ENCODE measurements at regions not wholly inside any gene's neighbourhood (a gene's known extent, or its start where the extent isn't known, plus 50 kb on each side); places are given as distances from the start of the nearest gene placed in this dataset.

GRCh38 chr7:94054130-94054529, 50.0 kb upstream of the BET1 start:
- DNase-seq (ENCODE audit: low spot score): peak; percentile 44
- in situ Hi-C loops (cut with HindIII; ENCODE audit: low sequenced_read_pairs): no loop called here

GRCh38 chr7:94055963-94056362, 51.8 kb upstream of the BET1 start:
- no peak for DNase-seq (ENCODE audit: low spot score)
- in situ Hi-C loops (cut with HindIII; ENCODE audit: low sequenced_read_pairs): no loop called here

- in situ Hi-C loops (cut with HindIII; ENCODE audit: low sequenced_read_pairs): no loop called here
- DNase-seq (ENCODE audit: low spot score): no peak
Measured at GRCh38 chr7:94056796-94057207, 52.6 kb upstream of the BET1 start.

GRCh38 chr7:94057955-94058354, 53.8 kb upstream of the BET1 start:
- no peak for DNase-seq (ENCODE audit: low spot score)
- in situ Hi-C loops (cut with HindIII; ENCODE audit: low sequenced_read_pairs): no loop called here

GRCh38 chr7:94059746-94060145, 55.6 kb upstream of the BET1 start:
- in situ Hi-C loops (cut with HindIII; ENCODE audit: low sequenced_read_pairs): no loop called here
- no peak for DNase-seq (ENCODE audit: low spot score)

- in situ Hi-C loops (cut with HindIII; ENCODE audit: low sequenced_read_pairs): no loop called here
- no peak for DNase-seq (ENCODE audit: low spot score)
Measured at GRCh38 chr7:94060752-94061151, 56.6 kb upstream of the BET1 start.

- no peak for DNase-seq (ENCODE audit: low spot score)
- in situ Hi-C loops (cut with HindIII; ENCODE audit: low sequenced_read_pairs): no loop called here
Measured at GRCh38 chr7:94061326-94061725, 57.2 kb upstream of the BET1 start.

GRCh38 chr7:94062372-94062771, 58.2 kb upstream of the BET1 start:
- no peak for DNase-seq (ENCODE audit: low spot score)
- in situ Hi-C loops (cut with HindIII; ENCODE audit: low sequenced_read_pairs): no loop called here

GRCh38 chr7:94064541-94065191, 60.5 kb upstream of the BET1 start:
- in situ Hi-C loops (cut with HindIII; ENCODE audit: low sequenced_read_pairs): no loop called here
- no peak for DNase-seq (ENCODE audit: low spot score)

- in situ Hi-C loops (cut with HindIII; ENCODE audit: low sequenced_read_pairs): no loop called here
Measured at GRCh38 chr7:94067047-94067446, 62.9 kb upstream of the BET1 start.

GRCh38 chr7:94067506-94067905, 63.4 kb upstream of the BET1 start:
- DNase-seq (ENCODE audit: low spot score): no peak
- in situ Hi-C loops (cut with HindIII; ENCODE audit: low sequenced_read_pairs): no loop called here

More at GRCh38 chr7:94067047-94067446, 62.9 kb upstream of the BET1 start:
- no peak for DNase-seq (ENCODE audit: low spot score)

GRCh38 chr7:94069162-94069739, 65.1 kb upstream of the BET1 start:
- in situ Hi-C loops (cut with HindIII; ENCODE audit: low sequenced_read_pairs): no loop called here
- DNase-seq (ENCODE audit: low spot score): no peak

- DNase-seq (ENCODE audit: low spot score): no peak
- in situ Hi-C loops (cut with HindIII; ENCODE audit: low sequenced_read_pairs): no loop called here
Measured at GRCh38 chr7:94080551-94080950, 76.4 kb upstream of the BET1 start.

GRCh38 chr7:94082126-94082525, 78.0 kb upstream of the BET1 start:
- in situ Hi-C loops (cut with HindIII; ENCODE audit: low sequenced_read_pairs): no loop called here
- no peak for DNase-seq (ENCODE audit: low spot score)

- peak; percentile 46 for DNase-seq (ENCODE audit: low spot score)
- in situ Hi-C loops (cut with HindIII; ENCODE audit: low sequenced_read_pairs): no loop called here
Measured at GRCh38 chr7:94087664-94088352, 83.7 kb upstream of the BET1 start.

- in situ Hi-C loops (cut with HindIII; ENCODE audit: low sequenced_read_pairs): no loop called here
- no peak for DNase-seq (ENCODE audit: low spot score)
Measured at GRCh38 chr7:94088560-94088959, 84.4 kb upstream of the BET1 start.

- no peak for DNase-seq (ENCODE audit: low spot score)
- in situ Hi-C loops (cut with HindIII; ENCODE audit: low sequenced_read_pairs): no loop called here
Measured at GRCh38 chr7:94089806-94090205, 85.7 kb upstream of the BET1 start.

- DNase-seq (ENCODE audit: low spot score): no peak
- in situ Hi-C loops (cut with HindIII; ENCODE audit: low sequenced_read_pairs): no loop called here
Measured at GRCh38 chr7:94092980-94093379, 88.8 kb upstream of the BET1 start.

- no peak for DNase-seq (ENCODE audit: low spot score)
- in situ Hi-C loops (cut with HindIII; ENCODE audit: low sequenced_read_pairs): no loop called here
Measured at GRCh38 chr7:94094298-94094697, 90.1 kb upstream of the BET1 start.

- in situ Hi-C loops (cut with HindIII; ENCODE audit: low sequenced_read_pairs): no loop called here
- no peak for DNase-seq (ENCODE audit: low spot score)
Measured at GRCh38 chr7:94095316-94096009, 91.3 kb upstream of the BET1 start.

All from G401 (cell line).